GM23338 (cell line): ENCODE measurements at regions not wholly inside any gene's neighbourhood (a gene's known extent, or its start where the extent isn't known, plus 50 kb on each side); places are given as distances from the start of the nearest gene placed in this dataset.

Source experiments
- ATAC-seq: fragments of 200-7000 bp; cut with Tn5 transposase; 3 replicates; pipeline ENCODE4 v1.9.1; 2020
- DNase-seq: peaks from one replicate; pipeline ENCODE4 v3.0.0-alpha.2; 2015; ENCODE audit warnings: low spot score
- H2AFZ ChIP-seq: fragments of 200-600 bp; sonication (generic); 2 replicates; pipeline ENCODE4 v1.8.0; 2016; ENCODE audit warnings: antibody characterized with exemption, mild to moderate bottlenecking, moderate library complexity
- H3F3A ChIP-seq: fragments of 200-600 bp; sonication (generic); replicated peaks from 2 replicates; pipeline ENCODE4 v1.8.0; 2017; ENCODE audit warnings: antibody characterized with exemption, mixed run types, low read depth
- H3K27ac ChIP-seq: fragments of 200-600 bp; sonication (generic); 2 replicates; pipeline ENCODE4 v1.6.1; 2016; ENCODE audit warnings: low read depth
- H3K27me3 ChIP-seq: fragments of 200-600 bp; sonication (generic); 2 replicates; pipeline ENCODE4 v1.8.0; 2016; ENCODE audit warnings: mild to moderate bottlenecking, mixed run types, moderate library complexity; ENCODE audit not compliant: insufficient read depth
- H3K36me3 ChIP-seq: fragments of 200-600 bp; sonication (generic); 2 replicates; pipeline ENCODE4 v1.8.0; 2016; ENCODE audit warnings: mild to moderate bottlenecking; ENCODE audit not compliant: insufficient read depth
- H3K4me1 ChIP-seq: fragments of 200-600 bp; sonication (generic); 2 replicates; pipeline ENCODE4 v1.8.0; 2016; ENCODE audit warnings: mild to moderate bottlenecking, moderate library complexity; ENCODE audit not compliant: insufficient read depth
- H3K4me2 ChIP-seq: fragments of 200-600 bp; sonication (generic); 2 replicates; pipeline ENCODE4 v1.7.1; 2017; ENCODE audit warnings: mixed run types
- H3K4me3 ChIP-seq: fragments of 200-600 bp; sonication (generic); 2 replicates; pipeline ENCODE4 v1.6.1; 2016; ENCODE audit warnings: mixed run types
- H3K79me2 ChIP-seq: fragments of 200-600 bp; sonication (generic); replicated peaks from 2 replicates; pipeline ENCODE4 v1.8.0; 2017; ENCODE audit warnings: mild to moderate bottlenecking; ENCODE audit not compliant: insufficient read depth
- H3K9me2 ChIP-seq: fragments of 200-600 bp; sonication (generic); 2 replicates; pipeline ENCODE4 v1.8.0; 2017; ENCODE audit not compliant: insufficient read depth
- H4K20me1 ChIP-seq: fragments of 200-600 bp; sonication (generic); replicated peaks from 2 replicates; pipeline ENCODE4 v1.8.0; 2017; ENCODE audit warnings: mild to moderate bottlenecking; ENCODE audit not compliant: insufficient read depth
- H3K27ac Mint-ChIP-seq: 2 replicates; pipeline ENCODE4 v1.8.0; 2020; ENCODE audit warnings: inconsistent platforms, mild to moderate bottlenecking, moderate library complexity, mixed read lengths
- H3K27me3 Mint-ChIP-seq: 3 replicates; pipeline ENCODE4 v1.8.0; 2022; ENCODE audit warnings: low read depth, mild to moderate bottlenecking, moderate library complexity, mixed read lengths, inconsistent platforms; ENCODE audit not compliant: insufficient read depth, poor library complexity
- H3K36me3 Mint-ChIP-seq: 3 replicates; pipeline ENCODE4 v1.8.0; 2021; ENCODE audit warnings: low read depth, mild to moderate bottlenecking, inconsistent platforms, moderate library complexity, mixed read lengths
- H3K4me1 Mint-ChIP-seq: 3 replicates; pipeline ENCODE4 v1.8.0; 2020; ENCODE audit warnings: mild to moderate bottlenecking, inconsistent platforms, mixed read lengths
- H3K4me3 Mint-ChIP-seq: 3 replicates; pipeline ENCODE4 v1.8.0; 2021; ENCODE audit warnings: moderate library complexity, mild to moderate bottlenecking, inconsistent platforms, mixed read lengths
- H3K9me3 Mint-ChIP-seq: 3 replicates; pipeline ENCODE4 v1.8.0; 2020; ENCODE audit warnings: moderate library complexity, mild to moderate bottlenecking, inconsistent platforms, mixed read lengths
- CREB1 ChIP-seq: fragments of 250-450 bp; sonication (Bioruptor Pico); IDR thresholded peaks from 2 replicates; pipeline ENCODE4 v1.5.0; 2020; ENCODE audit warnings: low read depth, mild to moderate bottlenecking, moderate library complexity
- EZH2 ChIP-seq: fragments of 200-600 bp; sonication (generic); IDR thresholded peaks from one replicate; pipeline ENCODE4 v1.8.0; 2017; ENCODE audit warnings: antibody characterized with exemption, mild to moderate bottlenecking, low read depth; ENCODE audit not compliant: unreplicated experiment
- EZH2phosphoT487 ChIP-seq: fragments of 200-600 bp; sonication (generic); IDR thresholded peaks from one replicate; pipeline ENCODE4 v1.8.1; 2018; ENCODE audit warnings: antibody characterized with exemption; ENCODE audit not compliant: unreplicated experiment
- JUNB ChIP-seq: IDR thresholded peaks from one replicate; pipeline ENCODE4 v1.6.1; 2016; ENCODE audit warnings: antibody characterized with exemption; ENCODE audit not compliant: unreplicated experiment
- NANOG ChIP-seq: IDR thresholded peaks from 2 replicates; pipeline ENCODE4 v1.6.1; 2016; ENCODE audit warnings: antibody characterized with exemption, borderline replicate concordance
- POLR2AphosphoS5 ChIP-seq: IDR thresholded peaks from 2 replicates; pipeline ENCODE4 v1.6.1; 2016; ENCODE audit warnings: antibody characterized with exemption, low read depth
- STAT1 ChIP-seq: IDR thresholded peaks from one replicate; pipeline ENCODE4 v1.6.1; 2016; ENCODE audit warnings: antibody characterized with exemption; ENCODE audit not compliant: unreplicated experiment
- ZNF114 ChIP-seq: fragments of 250-450 bp; sonication (Bioruptor Pico); IDR thresholded peaks from 2 replicates; pipeline ENCODE4 v1.5.0; 2020; ENCODE audit warnings: mild to moderate bottlenecking, moderate library complexity
- ZNF331 ChIP-seq: fragments of 250-450 bp; sonication (Bioruptor Pico); IDR thresholded peaks from 2 replicates; pipeline ENCODE4 v1.5.0; 2020; ENCODE audit warnings: low read depth, mild to moderate bottlenecking, moderate library complexity
- TF ChIP-seq, protein P1 (sequence below): fragments of 250-450 bp; sonication (Bioruptor Pico); IDR thresholded peaks from 2 replicates; pipeline ENCODE4 v1.5.0; 2020; ENCODE audit warnings: mild to moderate bottlenecking, moderate library complexity
- TF ChIP-seq, protein P2 (sequence below): IDR thresholded peaks from 2 replicates; pipeline ENCODE4 v1.6.1; 2016; ENCODE audit warnings: antibody characterized with exemption
- TF ChIP-seq, protein P3 (sequence below), 2 experiments: fragments of 200-600 bp in 1 of 2; sonication (generic) in 1 of 2; conservative IDR thresholded peaks; 2 replicates each; pipeline versions ENCODE4 v1.5.1 to v1.6.1; 2016 to 2017; ENCODE audit warnings: antibody characterized with exemption in 2 of 2, low read depth in 2 of 2, mild to moderate bottlenecking in 2 of 2, moderate library complexity in 1 of 2
- TF ChIP-seq, protein P4 (sequence below): IDR thresholded peaks from one replicate; pipeline ENCODE4 v1.6.1; 2018; ENCODE audit warnings: antibody characterized with exemption; ENCODE audit not compliant: unreplicated experiment

DNA sequence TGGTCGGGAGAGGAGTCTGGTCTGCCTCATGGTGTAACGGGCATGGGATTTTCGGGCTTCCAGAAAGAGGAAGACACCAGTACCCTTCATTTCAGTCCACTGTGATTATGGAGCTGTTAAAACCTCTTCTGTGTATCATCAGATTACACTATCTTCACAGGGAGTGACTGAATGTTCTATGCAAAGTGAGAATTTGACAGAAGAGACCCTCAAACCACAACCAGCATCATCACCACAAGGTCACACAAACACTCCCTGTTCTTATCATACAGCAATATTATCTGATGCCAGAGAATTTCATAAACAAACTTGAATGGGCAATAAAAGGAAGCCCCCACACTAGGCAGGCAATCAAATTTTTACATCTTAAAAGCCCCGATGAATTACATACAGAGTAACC, 164.2 kb downstream of the PDGFRA start:
- no peaks in the 10 kb centered on the region for H3F3A ChIP-seq
- no peak for DNase-seq
- Mint-ChIP-seq H3K4me1 (no peaks in the 10 kb centered on the region), H3K27me3 (no peaks in the 10 kb centered on the region), H3K9me3 (peaks cover 4% of the 10 kb centered on the region; the same call in 2 of the 3 replicates), H3K36me3 (no peaks in the 10 kb centered on the region; the same call in 2 of the 3 replicates), H3K27ac (no peak overlapping the region), H3K4me3 (no peak overlapping the region)
- H3K27ac ChIP-seq = no peak overlapping the region
- no peaks in the 10 kb centered on the region for H3K79me2 ChIP-seq
- H4K20me1 ChIP-seq = no peaks in the 10 kb centered on the region
- no peaks in the 10 kb centered on the region for H3K36me3 ChIP-seq
- ATAC-seq = no peak
- H2AFZ ChIP-seq = no peak overlapping the region
- TF ChIP-seq, protein P1, sequence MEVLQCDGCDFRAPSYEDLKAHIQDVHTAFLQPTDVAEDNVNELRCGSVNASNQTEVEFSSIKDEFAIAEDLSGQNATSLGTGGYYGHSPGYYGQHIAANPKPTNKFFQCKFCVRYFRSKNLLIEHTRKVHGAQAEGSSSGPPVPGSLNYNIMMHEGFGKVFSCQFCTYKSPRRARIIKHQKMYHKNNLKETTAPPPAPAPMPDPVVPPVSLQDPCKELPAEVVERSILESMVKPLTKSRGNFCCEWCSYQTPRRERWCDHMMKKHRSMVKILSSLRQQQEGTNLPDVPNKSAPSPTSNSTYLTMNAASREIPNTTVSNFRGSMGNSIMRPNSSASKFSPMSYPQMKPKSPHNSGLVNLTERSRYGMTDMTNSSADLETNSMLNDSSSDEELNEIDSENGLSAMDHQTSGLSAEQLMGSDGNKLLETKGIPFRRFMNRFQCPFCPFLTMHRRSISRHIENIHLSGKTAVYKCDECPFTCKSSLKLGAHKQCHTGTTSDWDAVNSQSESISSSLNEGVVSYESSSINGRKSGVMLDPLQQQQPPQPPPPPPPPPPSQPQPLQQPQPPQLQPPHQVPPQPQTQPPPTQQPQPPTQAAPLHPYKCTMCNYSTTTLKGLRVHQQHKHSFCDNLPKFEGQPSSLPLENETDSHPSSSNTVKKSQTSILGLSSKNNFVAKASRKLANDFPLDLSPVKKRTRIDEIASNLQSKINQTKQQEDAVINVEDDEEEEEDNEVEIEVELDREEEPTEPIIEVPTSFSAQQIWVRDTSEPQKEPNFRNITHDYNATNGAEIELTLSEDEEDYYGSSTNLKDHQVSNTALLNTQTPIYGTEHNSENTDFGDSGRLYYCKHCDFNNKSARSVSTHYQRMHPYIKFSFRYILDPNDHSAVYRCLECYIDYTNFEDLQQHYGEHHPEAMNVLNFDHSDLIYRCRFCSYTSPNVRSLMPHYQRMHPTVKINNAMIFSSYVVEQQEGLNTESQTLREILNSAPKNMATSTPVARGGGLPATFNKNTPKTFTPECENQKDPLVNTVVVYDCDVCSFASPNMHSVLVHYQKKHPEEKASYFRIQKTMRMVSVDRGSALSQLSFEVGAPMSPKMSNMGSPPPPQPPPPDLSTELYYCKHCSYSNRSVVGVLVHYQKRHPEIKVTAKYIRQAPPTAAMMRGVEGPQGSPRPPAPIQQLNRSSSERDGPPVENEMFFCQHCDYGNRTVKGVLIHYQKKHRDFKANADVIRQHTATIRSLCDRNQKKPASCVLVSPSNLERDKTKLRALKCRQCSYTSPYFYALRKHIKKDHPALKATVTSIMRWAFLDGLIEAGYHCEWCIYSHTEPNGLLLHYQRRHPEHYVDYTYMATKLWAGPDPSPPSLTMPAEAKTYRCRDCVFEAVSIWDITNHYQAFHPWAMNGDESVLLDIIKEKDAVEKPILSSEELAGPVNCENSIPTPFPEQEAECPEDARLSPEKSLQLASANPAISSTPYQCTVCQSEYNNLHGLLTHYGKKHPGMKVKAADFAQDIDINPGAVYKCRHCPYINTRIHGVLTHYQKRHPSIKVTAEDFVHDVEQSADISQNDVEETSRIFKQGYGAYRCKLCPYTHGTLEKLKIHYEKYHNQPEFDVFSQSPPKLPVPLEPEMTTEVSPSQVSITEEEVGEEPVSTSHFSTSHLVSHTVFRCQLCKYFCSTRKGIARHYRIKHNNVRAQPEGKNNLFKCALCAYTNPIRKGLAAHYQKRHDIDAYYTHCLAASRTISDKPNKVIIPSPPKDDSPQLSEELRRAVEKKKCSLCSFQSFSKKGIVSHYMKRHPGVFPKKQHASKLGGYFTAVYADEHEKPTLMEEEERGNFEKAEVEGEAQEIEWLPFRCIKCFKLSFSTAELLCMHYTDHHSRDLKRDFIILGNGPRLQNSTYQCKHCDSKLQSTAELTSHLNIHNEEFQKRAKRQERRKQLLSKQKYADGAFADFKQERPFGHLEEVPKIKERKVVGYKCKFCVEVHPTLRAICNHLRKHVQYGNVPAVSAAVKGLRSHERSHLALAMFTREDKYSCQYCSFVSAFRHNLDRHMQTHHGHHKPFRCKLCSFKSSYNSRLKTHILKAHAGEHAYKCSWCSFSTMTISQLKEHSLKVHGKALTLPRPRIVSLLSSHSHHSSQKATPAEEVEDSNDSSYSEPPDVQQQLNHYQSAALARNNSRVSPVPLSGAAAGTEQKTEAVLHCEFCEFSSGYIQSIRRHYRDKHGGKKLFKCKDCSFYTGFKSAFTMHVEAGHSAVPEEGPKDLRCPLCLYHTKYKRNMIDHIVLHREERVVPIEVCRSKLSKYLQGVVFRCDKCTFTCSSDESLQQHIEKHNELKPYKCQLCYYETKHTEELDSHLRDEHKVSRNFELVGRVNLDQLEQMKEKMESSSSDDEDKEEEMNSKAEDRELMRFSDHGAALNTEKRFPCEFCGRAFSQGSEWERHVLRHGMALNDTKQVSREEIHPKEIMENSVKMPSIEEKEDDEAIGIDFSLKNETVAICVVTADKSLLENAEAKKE (CRISPR knock-in tag) = no peak
- TF ChIP-seq JUNB = no peak
- no peak for TF ChIP-seq ZNF114
- TF ChIP-seq, protein P2, sequence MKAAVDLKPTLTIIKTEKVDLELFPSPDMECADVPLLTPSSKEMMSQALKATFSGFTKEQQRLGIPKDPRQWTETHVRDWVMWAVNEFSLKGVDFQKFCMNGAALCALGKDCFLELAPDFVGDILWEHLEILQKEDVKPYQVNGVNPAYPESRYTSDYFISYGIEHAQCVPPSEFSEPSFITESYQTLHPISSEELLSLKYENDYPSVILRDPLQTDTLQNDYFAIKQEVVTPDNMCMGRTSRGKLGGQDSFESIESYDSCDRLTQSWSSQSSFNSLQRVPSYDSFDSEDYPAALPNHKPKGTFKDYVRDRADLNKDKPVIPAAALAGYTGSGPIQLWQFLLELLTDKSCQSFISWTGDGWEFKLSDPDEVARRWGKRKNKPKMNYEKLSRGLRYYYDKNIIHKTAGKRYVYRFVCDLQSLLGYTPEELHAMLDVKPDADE = no peak
- no peak for TF ChIP-seq POLR2AphosphoS5
- no peak for TF ChIP-seq NANOG
- TF ChIP-seq STAT1 = no peak
- no peak for TF ChIP-seq EZH2phosphoT487
- no peak for TF ChIP-seq ZNF331 (CRISPR knock-in tag)
- TF ChIP-seq, protein P3, sequence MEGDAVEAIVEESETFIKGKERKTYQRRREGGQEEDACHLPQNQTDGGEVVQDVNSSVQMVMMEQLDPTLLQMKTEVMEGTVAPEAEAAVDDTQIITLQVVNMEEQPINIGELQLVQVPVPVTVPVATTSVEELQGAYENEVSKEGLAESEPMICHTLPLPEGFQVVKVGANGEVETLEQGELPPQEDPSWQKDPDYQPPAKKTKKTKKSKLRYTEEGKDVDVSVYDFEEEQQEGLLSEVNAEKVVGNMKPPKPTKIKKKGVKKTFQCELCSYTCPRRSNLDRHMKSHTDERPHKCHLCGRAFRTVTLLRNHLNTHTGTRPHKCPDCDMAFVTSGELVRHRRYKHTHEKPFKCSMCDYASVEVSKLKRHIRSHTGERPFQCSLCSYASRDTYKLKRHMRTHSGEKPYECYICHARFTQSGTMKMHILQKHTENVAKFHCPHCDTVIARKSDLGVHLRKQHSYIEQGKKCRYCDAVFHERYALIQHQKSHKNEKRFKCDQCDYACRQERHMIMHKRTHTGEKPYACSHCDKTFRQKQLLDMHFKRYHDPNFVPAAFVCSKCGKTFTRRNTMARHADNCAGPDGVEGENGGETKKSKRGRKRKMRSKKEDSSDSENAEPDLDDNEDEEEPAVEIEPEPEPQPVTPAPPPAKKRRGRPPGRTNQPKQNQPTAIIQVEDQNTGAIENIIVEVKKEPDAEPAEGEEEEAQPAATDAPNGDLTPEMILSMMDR (conservative IDR thresholded peaks at IDR 0.05; ENCODE audit: low read depth in 2 of 2) = no peak
- TF ChIP-seq, protein P4, sequence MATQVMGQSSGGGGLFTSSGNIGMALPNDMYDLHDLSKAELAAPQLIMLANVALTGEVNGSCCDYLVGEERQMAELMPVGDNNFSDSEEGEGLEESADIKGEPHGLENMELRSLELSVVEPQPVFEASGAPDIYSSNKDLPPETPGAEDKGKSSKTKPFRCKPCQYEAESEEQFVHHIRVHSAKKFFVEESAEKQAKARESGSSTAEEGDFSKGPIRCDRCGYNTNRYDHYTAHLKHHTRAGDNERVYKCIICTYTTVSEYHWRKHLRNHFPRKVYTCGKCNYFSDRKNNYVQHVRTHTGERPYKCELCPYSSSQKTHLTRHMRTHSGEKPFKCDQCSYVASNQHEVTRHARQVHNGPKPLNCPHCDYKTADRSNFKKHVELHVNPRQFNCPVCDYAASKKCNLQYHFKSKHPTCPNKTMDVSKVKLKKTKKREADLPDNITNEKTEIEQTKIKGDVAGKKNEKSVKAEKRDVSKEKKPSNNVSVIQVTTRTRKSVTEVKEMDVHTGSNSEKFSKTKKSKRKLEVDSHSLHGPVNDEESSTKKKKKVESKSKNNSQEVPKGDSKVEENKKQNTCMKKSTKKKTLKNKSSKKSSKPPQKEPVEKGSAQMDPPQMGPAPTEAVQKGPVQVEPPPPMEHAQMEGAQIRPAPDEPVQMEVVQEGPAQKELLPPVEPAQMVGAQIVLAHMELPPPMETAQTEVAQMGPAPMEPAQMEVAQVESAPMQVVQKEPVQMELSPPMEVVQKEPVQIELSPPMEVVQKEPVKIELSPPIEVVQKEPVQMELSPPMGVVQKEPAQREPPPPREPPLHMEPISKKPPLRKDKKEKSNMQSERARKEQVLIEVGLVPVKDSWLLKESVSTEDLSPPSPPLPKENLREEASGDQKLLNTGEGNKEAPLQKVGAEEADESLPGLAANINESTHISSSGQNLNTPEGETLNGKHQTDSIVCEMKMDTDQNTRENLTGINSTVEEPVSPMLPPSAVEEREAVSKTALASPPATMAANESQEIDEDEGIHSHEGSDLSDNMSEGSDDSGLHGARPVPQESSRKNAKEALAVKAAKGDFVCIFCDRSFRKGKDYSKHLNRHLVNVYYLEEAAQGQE = no peak
- no peak for TF ChIP-seq EZH2
- no peak for TF ChIP-seq CREB1 (CRISPR knock-in tag)
- H3K4me3 ChIP-seq = no peak overlapping the region
- no peaks in the 10 kb centered on the region for H3K4me1 ChIP-seq
- no peaks in the 10 kb centered on the region for H3K27me3 ChIP-seq
- no peak overlapping the region for H3K4me2 ChIP-seq
- H3K9me2 ChIP-seq = peaks cover 4% of the 10 kb centered on the region; the same call in 1 of the 2 replicates
